ENCODE measurements at regions not wholly inside any gene's neighbourhood (a gene's known extent, or its start where the extent isn't known, plus 50 kb on each side); places are given as distances from the start of the nearest gene placed in this dataset.

- Histone ChIP-seq H3K4me1 (ENCODE audit: control insufficient read depth, insufficient read depth, low read length) (no peaks in the 10 kb centered on the region), H3K9me3 (ENCODE audit: control insufficient read depth, insufficient read depth, low read length) (no peaks in the 10 kb centered on the region), H3K4me3 (ENCODE audit: low read length) (no peak overlapping the region), H3K36me3 (ENCODE audit: control insufficient read depth, insufficient read depth, low read length) (no peaks in the 10 kb centered on the region), H3K27ac (ENCODE audit: low read length) (no peak overlapping the region), H3K27me3 (ENCODE audit: control insufficient read depth, insufficient read depth, low read length) (no peaks in the 10 kb centered on the region)
- ATAC-seq (no peak), DNase-seq (no peak)
- 90% methylated on average over 1 of the region's 1 CpG for WGBS (ENCODE audit: insufficient coverage)
- no peak for TF ChIP-seq CTCF (IDR thresholded peaks at IDR 0.05)
- no peak overlapping the region for H3K4me3 Mint-ChIP-seq
- no peaks in the 10 kb centered on the region for H3K36me3 Mint-ChIP-seq
- H3K9me3 Mint-ChIP-seq: no peaks in the 10 kb centered on the region
- H3K27me3 Mint-ChIP-seq (ENCODE audit: low read depth in 2 of 2): peaks cover 8 to 13% of the 10 kb centered on the region in 2 donors
- H3K27ac Mint-ChIP-seq: no peak overlapping the region
- intact Hi-C loops (cut with micrococcal nuclease): no loop called here
- H3K4me1 Mint-ChIP-seq: no peaks in the 10 kb centered on the region
Measured at GRCh38 chr10:118504044-118504443, 91.4 kb downstream of the PRLHR start.

DNA sequence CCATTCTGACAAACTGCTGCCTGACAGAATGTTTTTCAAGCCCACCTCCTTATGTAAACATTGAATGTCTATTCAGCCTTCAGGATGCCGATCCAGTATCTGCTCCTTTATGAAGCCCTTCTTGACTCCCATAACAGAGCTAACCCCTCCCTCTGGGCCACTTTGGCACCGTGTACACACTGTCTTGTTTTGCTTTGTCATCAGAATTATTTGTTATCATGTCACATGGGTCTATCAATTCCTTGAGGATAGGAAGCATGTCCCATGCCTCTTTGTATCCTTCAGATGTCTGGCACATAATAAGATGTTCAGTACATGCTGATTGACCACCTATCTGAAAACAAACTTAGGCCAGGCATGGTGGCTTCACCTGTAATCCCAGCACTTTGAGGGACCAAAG lies 92.3 kb downstream of the PRLHR start:
- no peak for ATAC-seq
- no peak overlapping the region for H3K4me3 ChIP-seq (ENCODE audit: low read length)
- H3K4me1 ChIP-seq (ENCODE audit: control insufficient read depth, insufficient read depth, low read length): no peaks in the 10 kb centered on the region
- WGBS (ENCODE audit: insufficient coverage): 83% methylated on average over 2 of the region's 2 CpGs
- Mint-ChIP-seq H3K27me3 (ENCODE audit: low read depth in 2 of 2) (peaks cover 8 to 13% of the 10 kb centered on the region in 2 donors), H3K4me3 (no peak overlapping the region), H3K4me1 (no peaks in the 10 kb centered on the region), H3K9me3 (no peaks in the 10 kb centered on the region), H3K36me3 (no peaks in the 10 kb centered on the region), H3K27ac (no peak overlapping the region)
- intact Hi-C loops (cut with micrococcal nuclease): no loop called here
- H3K27ac ChIP-seq (ENCODE audit: low read length): no peak overlapping the region
- no peak for TF ChIP-seq CTCF (IDR thresholded peaks at IDR 0.05)
- H3K27me3 ChIP-seq (ENCODE audit: control insufficient read depth, insufficient read depth, low read length): no peaks in the 10 kb centered on the region
- no peaks in the 10 kb centered on the region for H3K9me3 ChIP-seq (ENCODE audit: control insufficient read depth, insufficient read depth, low read length)
- DNase-seq: no peak
- no peaks in the 10 kb centered on the region for H3K36me3 ChIP-seq (ENCODE audit: control insufficient read depth, insufficient read depth, low read length)

DNA sequence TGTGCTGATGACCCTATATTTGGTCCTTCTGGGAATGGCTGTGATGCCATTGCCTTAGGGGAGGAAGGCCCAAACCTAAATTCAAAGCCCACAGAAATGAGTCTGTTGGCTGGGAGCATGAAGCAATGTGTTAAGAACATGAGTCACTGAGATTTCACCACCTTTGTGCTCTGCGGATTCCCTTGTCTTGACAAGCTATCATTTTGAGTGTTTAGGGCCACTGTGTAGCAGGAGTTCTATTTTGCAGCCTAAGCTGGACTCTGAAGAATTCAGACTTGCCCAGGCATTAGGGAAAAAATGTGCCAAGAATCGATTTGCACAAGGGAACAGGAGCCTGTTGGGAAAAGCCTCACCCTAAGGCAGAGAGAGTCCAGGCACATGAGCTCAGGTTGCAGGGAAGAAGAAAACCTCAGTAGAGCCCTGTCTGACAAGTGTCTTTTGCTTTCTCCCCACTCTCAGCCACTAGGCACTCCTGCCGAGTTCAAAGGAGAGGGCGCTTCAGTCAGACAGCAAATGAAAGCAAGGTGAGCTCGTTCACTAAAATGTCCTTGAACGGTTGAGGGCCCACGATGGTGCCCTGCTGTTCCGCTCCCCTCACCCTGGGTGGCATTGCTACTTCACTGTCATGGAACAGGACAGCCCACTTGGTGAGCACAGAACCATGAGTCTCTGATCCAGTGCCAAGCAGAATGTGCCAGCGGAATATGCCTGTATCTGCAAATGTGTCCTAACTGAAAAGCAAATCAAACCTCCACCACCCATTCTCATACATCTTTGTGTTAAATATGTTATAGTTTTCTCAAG lies 93.6 kb downstream of the PRLHR start:
- DNase-seq: no peak
- Mint-ChIP-seq H3K27me3 (ENCODE audit: low read depth in 2 of 2) (peaks cover 8 to 13% of the 10 kb centered on the region in 2 donors), H3K27ac (no peak overlapping the region), H3K9me3 (no peaks in the 10 kb centered on the region), H3K4me3 (no peak overlapping the region), H3K36me3 (no peaks in the 10 kb centered on the region), H3K4me1 (no peaks in the 10 kb centered on the region)
- WGBS (ENCODE audit: insufficient coverage): 78% methylated on average over 9 of the region's 9 CpGs
- no peak overlapping the region for H3K4me3 ChIP-seq (ENCODE audit: low read length)
- no peak for ATAC-seq
- intact Hi-C loops (cut with micrococcal nuclease): no loop called here
- H3K9me3 ChIP-seq (ENCODE audit: control insufficient read depth, insufficient read depth, low read length): no peaks in the 10 kb centered on the region
- TF ChIP-seq CTCF (IDR thresholded peaks at IDR 0.05): no peak
- H3K27ac ChIP-seq (ENCODE audit: low read length): no peak overlapping the region
- H3K36me3 ChIP-seq (ENCODE audit: control insufficient read depth, insufficient read depth, low read length): no peaks in the 10 kb centered on the region
- H3K27me3 ChIP-seq (ENCODE audit: control insufficient read depth, insufficient read depth, low read length): no peaks in the 10 kb centered on the region
- no peaks in the 10 kb centered on the region for H3K4me1 ChIP-seq (ENCODE audit: control insufficient read depth, insufficient read depth, low read length)

GRCh38 chr10:118501171-118501570 lies 94.3 kb downstream of the PRLHR start:
- H3K4me3 ChIP-seq (ENCODE audit: low read length): no peak overlapping the region
- Mint-ChIP-seq H3K9me3 (no peaks in the 10 kb centered on the region), H3K4me3 (no peak overlapping the region), H3K27me3 (ENCODE audit: low read depth in 2 of 2) (peaks cover 14 to 17% of the 10 kb centered on the region in 2 donors), H3K27ac (no peak overlapping the region), H3K4me1 (no peaks in the 10 kb centered on the region), H3K36me3 (no peaks in the 10 kb centered on the region)
- H3K9me3 ChIP-seq (ENCODE audit: control insufficient read depth, insufficient read depth, low read length): no peaks in the 10 kb centered on the region
- H3K27ac ChIP-seq (ENCODE audit: low read length): no peak overlapping the region
- DNase-seq (no peak), ATAC-seq (no peak)
- H3K4me1 ChIP-seq (ENCODE audit: control insufficient read depth, insufficient read depth, low read length): no peaks in the 10 kb centered on the region
- H3K36me3 ChIP-seq (ENCODE audit: control insufficient read depth, insufficient read depth, low read length): no peaks in the 10 kb centered on the region
- intact Hi-C loops (cut with micrococcal nuclease): no loop called here
- 88% methylated on average over 6 of the region's 6 CpGs for WGBS (ENCODE audit: insufficient coverage)
- no peak for TF ChIP-seq CTCF (IDR thresholded peaks at IDR 0.05)
- no peaks in the 10 kb centered on the region for H3K27me3 ChIP-seq (ENCODE audit: control insufficient read depth, insufficient read depth, low read length)

Measured in natural killer cell (primary cell).